Heart right ventricle (tissue), 16 donors: ENCODE measurements at regions not wholly inside any gene's neighbourhood (a gene's known extent, or its start where the extent isn't known, plus 50 kb on each side); places are given as distances from the start of the nearest gene placed in this dataset.

Source experiments
- ATAC-seq, 8 donors: fragments of 200-7000 bp; cut with Tn5 transposase; one replicate each; pipeline ENCODE4 v1.9.1; 2020; ENCODE audit warnings: mild to moderate bottlenecking in 8 of 8, moderate library complexity in 8 of 8, moderate number of reproducible peaks in 1 of 8
- DNase-seq, 2 donors: peaks; one replicate each; pipeline ENCODE4 v3.0.0-alpha.2; 2020
- H3K27ac ChIP-seq, 10 donors: fragments of 200-600 bp; sonication (generic) in 2 of 10; one replicate each; pipeline versions ENCODE4 v1.5.0 to v1.8.0; 2020 to 2022; ENCODE audit warnings: mild to moderate bottlenecking in 3 of 10
- H3K27me3 ChIP-seq, 7 donors: fragments of 200-600 bp; one replicate each; pipeline ENCODE4 v1.8.0; 2021 to 2022; ENCODE audit warnings: mild to moderate bottlenecking in 2 of 7
- H3K36me3 ChIP-seq, 9 donors: fragments of 200-600 bp; sonication (generic) in 1 of 9; one replicate each; pipeline versions ENCODE4 v1.5.0 to v1.8.0; 2020 to 2022; ENCODE audit warnings: mild to moderate bottlenecking in 2 of 9
- H3K4me1 ChIP-seq, 9 donors: fragments of 200-600 bp; sonication (generic) in 1 of 9; one replicate each; pipeline versions ENCODE4 v1.5.0 to v1.8.0; 2020 to 2022; ENCODE audit warnings: mild to moderate bottlenecking in 4 of 9
- H3K4me3 ChIP-seq, 10 donors: fragments of 200-600 bp; sonication (generic) in 2 of 10; one replicate each; pipeline versions ENCODE4 v1.5.0 to v1.8.0; 2020 to 2022; ENCODE audit warnings: mild to moderate bottlenecking in 7 of 10, moderate library complexity in 2 of 10
- H3K9me3 ChIP-seq, 11 donors: fragments of 200-600 bp in 10 of 11; sonication (generic) in 2 of 11; one replicate each; pipeline versions ENCODE4 v1.5.0 to v1.8.0; 2013 to 2022; ENCODE audit warnings: mild to moderate bottlenecking in 2 of 11, control low read depth in 1 of 11, moderate library complexity in 1 of 11
- CTCF ChIP-seq, 9 donors: fragments of 200-600 bp; sonication (generic) in 2 of 9; IDR thresholded peaks; one replicate each; pipeline versions ENCODE4 v1.5.0 to v1.8.0; 2021 to 2022; ENCODE audit warnings: antibody characterized with exemption in 9 of 9, mild to moderate bottlenecking in 5 of 9, moderate library complexity in 1 of 9
- WGBS, 2 donors: extraction: QIAGEN DNeasy Blood & Tissue Kit; methylation state at CpG; one replicate each; pipeline ENCODE4 v1.1.7; 2013; ENCODE audit warnings: inconsistent platforms in 1 of 2; 5-methylcytosine and 5-hydroxymethylcytosine counted together
- intact Hi-C, 10 donors: fragments of 100-400 bp; cut with DNase I; formaldehyde crosslinking; loops; one replicate each; pipeline versions ENCODE4 v1.11.1 to v1.14.2; 2022
- donor health status: Arrhythmogenic right ventricular cardiomyopathy.
- donor health status: ischemic (EF 13 %, LVEDD 7.1; RV severe dilation, severe dysfunction).
- donor health status: healthy with polysubstance abuse.
- donor health status: DM: no; HTN: yes; CAD: no.
- donor health status: DM: no; HTN: no; CAD: no.
- donor health status: ischemic (EF 25% LVEDD 6.9; RV normal size, moderate dysfunction).
- donor health status: ischemic (EF 25% LVEDD 5.7; RV mildly dilated, moderate dysfunction).
- donor health status: healthy.
- donor health status: DM: yes; HTN: yes; CAD: no.
- donor health status: Ischemic cardiomyopathy.
- donor health status: ischemic (EF 35%, LVEDD 5.7; RV mildly dilated, moderate dysfunction).
- donor health status: nonischemic (EF 11% LVEDD 7.7; RV severe dilation, severe dysfunction).
- donor health status: DM: yes; HTN: yes; CAD: no.
- donor health status: PGD.
- donor health status: ischemic (EF 29% LVEDD 5.4; RV normal size, mild dysfunction).
- donor health status: nonischemic (EF 23%, LVEDD 6.1; RV moderate dilation, normal function).

- no peak for DNase-seq
- ATAC-seq, result no peak
- H3K4me1 ChIP-seq, result peaks cover 0 to 21% (median 4%) of the 10 kb centered on the region in 9 donors
- H3K4me3 ChIP-seq, result no peak overlapping the region
- WGBS, 2 donors, result 83 to 85% methylated on average over 3 of the region's 3 CpGs
- H3K27ac ChIP-seq, result no peak overlapping the region
- H3K36me3 ChIP-seq, result no peaks in the 10 kb centered on the region
- intact Hi-C loops, result no loop called here
- peaks cover 0 to 47% (median 10%) of the 10 kb centered on the region in 11 donors for H3K9me3 ChIP-seq
- H3K27me3 ChIP-seq, result no peaks in the 10 kb centered on the region
- no peak for TF ChIP-seq CTCF (IDR thresholded peaks at IDR 0.05)
Observed at GRCh38 chr1:218939095-218939494, 234.6 kb upstream of the LYPLAL1 start.

- peak; percentile 13 to 42 for DNase-seq
- Histone ChIP-seq H3K4me3 (no peak overlapping the region), H3K9me3 (peaks cover 0 to 20% (median 0%) of the 10 kb centered on the region in 11 donors), H3K36me3 (no peaks in the 10 kb centered on the region), H3K27ac (peak overlapping the region in 4 of 10 donors; percentile 39 to 55 (median 44)), H3K4me1 (peaks cover 0 to 30% (median 4%) of the 10 kb centered on the region in 9 donors), H3K27me3 (no peaks in the 10 kb centered on the region)
- intact Hi-C loops, result no loop called here
- 33 to 45% methylated on average over 5 of the region's 5 CpGs for WGBS, 2 donors
- TF ChIP-seq CTCF (IDR thresholded peaks at IDR 0.05), result no peak
- peak in 7 of 8 donors; percentile 46 to 89 (median 79) for ATAC-seq
Observed at GRCh38 chr1:218942431-218942830, 231.2 kb upstream of the LYPLAL1 start.

- WGBS, 2 donors, result 82 to 93% methylated on average over 2 of the region's 2 CpGs
- H3K27me3 ChIP-seq, result no peaks in the 10 kb centered on the region
- peak overlapping the region in 2 of 10 donors; percentile 39 to 48 for H3K27ac ChIP-seq
- intact Hi-C loops, result no loop called here
- H3K4me3 ChIP-seq, result no peak overlapping the region
- H3K9me3 ChIP-seq, result peaks cover 0 to 20% (median 0%) of the 10 kb centered on the region in 11 donors
- no peak for TF ChIP-seq CTCF (IDR thresholded peaks at IDR 0.05)
- H3K4me1 ChIP-seq, result peaks cover 0 to 30% (median 4%) of the 10 kb centered on the region in 9 donors
- ATAC-seq (no peak), DNase-seq (no peak)
- H3K36me3 ChIP-seq, result no peaks in the 10 kb centered on the region
Observed at GRCh38 chr1:218943371-218943770, 230.3 kb upstream of the LYPLAL1 start.

GRCh38 chr1:218945050-218945449 is 228.6 kb upstream of the LYPLAL1 start:
- Histone ChIP-seq H3K9me3 (peaks cover 0 to 13% (median 0%) of the 10 kb centered on the region in 11 donors), H3K27ac (no peak overlapping the region), H3K4me3 (no peak overlapping the region), H3K36me3 (no peaks in the 10 kb centered on the region), H3K4me1 (peaks cover 0 to 30% (median 4%) of the 10 kb centered on the region in 9 donors), H3K27me3 (no peaks in the 10 kb centered on the region)
- intact Hi-C loops, result no loop called here
- no peak for DNase-seq
- no peak for TF ChIP-seq CTCF (IDR thresholded peaks at IDR 0.05)
- ATAC-seq, result no peak
- WGBS, 2 donors, result 92 to 95% methylated on average over 1 of the region's 1 CpG
